Endodermal cell (in vitro differentiated cells): ENCODE measurements at regions not wholly inside any gene's neighbourhood (a gene's known extent, or its start where the extent isn't known, plus 50 kb on each side); places are given as distances from the start of the nearest gene placed in this dataset.

ENCODE experiments used
- DNase-seq: peaks from one replicate; pipeline ENCODE4 v3.0.0-alpha.2; 2017
- H3K27ac ChIP-seq: 2 replicates; pipeline ENCODE4 v1.5.1; 2013; ENCODE audit warnings: mild to moderate bottlenecking, low read depth, low read length, moderate library complexity
- H3K27me3 ChIP-seq: 2 replicates; pipeline ENCODE4 v1.6.1; 2013; ENCODE audit warnings: mild to moderate bottlenecking, low read length, moderate library complexity; ENCODE audit not compliant: insufficient read depth, control insufficient read depth, poor library complexity, severe bottlenecking
- H3K36me3 ChIP-seq: 2 replicates; pipeline ENCODE4 v1.7.0; 2013; ENCODE audit warnings: mild to moderate bottlenecking, low read length, moderate library complexity; ENCODE audit not compliant: control insufficient read depth, insufficient read depth
- H3K4me1 ChIP-seq: one replicate; pipeline ENCODE4 v1.7.0; 2013; ENCODE audit warnings: low read length; ENCODE audit not compliant: control insufficient read depth, insufficient read depth
- H3K4me3 ChIP-seq: 2 replicates; pipeline ENCODE4 v1.5.1; 2013; ENCODE audit warnings: mild to moderate bottlenecking, low read length, moderate library complexity
- H3K9ac ChIP-seq: 2 replicates; pipeline ENCODE4 v1.6.1; 2013; ENCODE audit warnings: mild to moderate bottlenecking, low read length, moderate library complexity; ENCODE audit not compliant: poor library complexity, severe bottlenecking; ENCODE audit errors: extremely low read depth
- H3K9me3 ChIP-seq: 2 replicates; pipeline ENCODE4 v1.6.1; 2013; ENCODE audit warnings: mild to moderate bottlenecking, low read length, moderate library complexity; ENCODE audit not compliant: control insufficient read depth
- H3K27ac Mint-ChIP-seq: 2 replicates; pipeline ENCODE4 v1.8.0; 2020; ENCODE audit warnings: mixed read lengths
- H3K27me3 Mint-ChIP-seq: 2 replicates; pipeline ENCODE4 v1.8.0; 2021; ENCODE audit warnings: mild to moderate bottlenecking, mixed read lengths; ENCODE audit not compliant: insufficient read depth
- H3K36me3 Mint-ChIP-seq: 2 replicates; pipeline ENCODE4 v1.8.0; 2020; ENCODE audit warnings: low read depth, mixed read lengths
- H3K4me1 Mint-ChIP-seq: 2 replicates; pipeline ENCODE4 v1.8.0; 2020; ENCODE audit warnings: mixed read lengths
- H3K4me3 Mint-ChIP-seq: 2 replicates; pipeline ENCODE4 v1.8.0; 2020; ENCODE audit warnings: mild to moderate bottlenecking, moderate library complexity, mixed read lengths
- H3K9me3 Mint-ChIP-seq: 2 replicates; pipeline ENCODE4 v1.8.0; 2020; ENCODE audit warnings: mild to moderate bottlenecking, mixed read lengths
- CTCF ChIP-seq: fragments of 200-600 bp; sonication (generic); conservative IDR thresholded peaks from 2 replicates; pipeline ENCODE4 v1.5.0; 2021; ENCODE audit warnings: antibody characterized with exemption, mild to moderate bottlenecking
- WGBS, 2 experiments: methylation state at CpG; one replicate each; pipeline versions ENCODE4 v1.1.5 to v1.1.7; 2013; ENCODE audit warnings: missing lambda C conversion rate in 2 of 2, mixed read lengths in 1 of 2; ENCODE audit not compliant: insufficient coverage in 1 of 2, insufficient read length in 1 of 2; 5-methylcytosine and 5-hydroxymethylcytosine counted together

GRCh38 chr1:242623756-242624155, 99.3 kb upstream of the PLD5 start:
- 94 to 97% methylated on average over 4 to 5 of the region's 5 CpGs for WGBS, 2 experiments
- no peaks in the 10 kb centered on the region for H3K27me3 ChIP-seq
- no peaks in the 10 kb centered on the region for H3K36me3 ChIP-seq
- no peaks in the 10 kb centered on the region for H3K9me3 ChIP-seq
- TF ChIP-seq CTCF: no peak
- no peaks in the 10 kb centered on the region for H3K4me1 ChIP-seq
- Mint-ChIP-seq H3K27me3 (no peaks in the 10 kb centered on the region), H3K36me3 (no peaks in the 10 kb centered on the region), H3K4me3 (no peak overlapping the region), H3K9me3 (peaks cover 5% of the 10 kb centered on the region), H3K27ac (no peak overlapping the region), H3K4me1 (no peaks in the 10 kb centered on the region)
- no peak overlapping the region for H3K27ac ChIP-seq
- no peak overlapping the region for H3K9ac ChIP-seq
- no peak for DNase-seq
- H3K4me3 ChIP-seq: no peak overlapping the region

- DNase-seq: no peak
- Mint-ChIP-seq H3K27me3 (no peaks in the 10 kb centered on the region), H3K9me3 (peaks cover 9% of the 10 kb centered on the region), H3K4me3 (no peak overlapping the region), H3K36me3 (no peaks in the 10 kb centered on the region), H3K27ac (no peak overlapping the region), H3K4me1 (no peaks in the 10 kb centered on the region)
- TF ChIP-seq CTCF: no peak
- Histone ChIP-seq H3K27me3 (no peaks in the 10 kb centered on the region), H3K36me3 (no peaks in the 10 kb centered on the region), H3K9ac (no peak overlapping the region), H3K9me3 (no peaks in the 10 kb centered on the region), H3K4me3 (no peak overlapping the region), H3K27ac (no peak overlapping the region), H3K4me1 (no peaks in the 10 kb centered on the region)
- 71 to 92% methylated on average over 3 of the region's 4 CpGs for WGBS, 2 experiments
Observed at GRCh38 chr1:242623119-242623518, 98.6 kb upstream of the PLD5 start.

GRCh38 chr1:242613266-242613815, 88.8 kb upstream of the PLD5 start:
- DNase-seq: no peak
- Mint-ChIP-seq H3K27ac (no peak overlapping the region), H3K4me1 (no peaks in the 10 kb centered on the region), H3K9me3 (peaks cover 8% of the 10 kb centered on the region), H3K36me3 (no peaks in the 10 kb centered on the region), H3K27me3 (peaks cover 8% of the 10 kb centered on the region), H3K4me3 (no peak overlapping the region)
- Histone ChIP-seq H3K36me3 (no peaks in the 10 kb centered on the region), H3K27ac (no peak overlapping the region), H3K9ac (no peak overlapping the region), H3K9me3 (no peaks in the 10 kb centered on the region), H3K4me3 (no peak overlapping the region), H3K27me3 (no peaks in the 10 kb centered on the region), H3K4me1 (no peaks in the 10 kb centered on the region)
- no peak for TF ChIP-seq CTCF
